ENCODE measurements at regions not wholly inside any gene's neighbourhood (a gene's known extent, or its start where the extent isn't known, plus 50 kb on each side); places are given as distances from the start of the nearest gene placed in this dataset.

- DNase-seq (ENCODE audit: low read depth): peak; percentile 87
These were observed 1763.3 kb upstream of the MIR17HG start for GRCh38 chr13:89584058-89584620.

DNA sequence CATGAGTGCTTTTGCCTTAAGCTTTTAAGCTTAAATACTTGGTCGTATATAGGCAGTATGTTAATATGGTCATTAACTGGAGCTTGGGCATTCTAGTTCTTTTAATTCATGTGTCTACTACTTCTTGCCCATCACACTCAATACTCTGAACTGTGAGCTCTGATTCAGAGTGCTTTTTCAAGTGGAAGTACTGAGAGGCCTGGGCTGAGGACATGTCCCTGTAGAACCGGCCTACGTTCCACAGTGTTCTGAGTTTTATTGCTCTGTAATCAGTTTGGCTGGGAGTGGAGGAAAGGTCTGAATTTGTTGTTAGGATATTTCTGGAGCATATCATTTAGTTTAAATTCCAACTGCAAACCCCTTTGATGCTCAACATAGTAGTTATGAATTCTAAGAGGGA is 1744.8 kb upstream of the MIR17HG start:
- DNase-seq (ENCODE audit: low read depth): no peak

GRCh38 chr13:89603187-89603586 is 1744.3 kb upstream of the MIR17HG start:
- DNase-seq (ENCODE audit: low read depth): no peak

DNA sequence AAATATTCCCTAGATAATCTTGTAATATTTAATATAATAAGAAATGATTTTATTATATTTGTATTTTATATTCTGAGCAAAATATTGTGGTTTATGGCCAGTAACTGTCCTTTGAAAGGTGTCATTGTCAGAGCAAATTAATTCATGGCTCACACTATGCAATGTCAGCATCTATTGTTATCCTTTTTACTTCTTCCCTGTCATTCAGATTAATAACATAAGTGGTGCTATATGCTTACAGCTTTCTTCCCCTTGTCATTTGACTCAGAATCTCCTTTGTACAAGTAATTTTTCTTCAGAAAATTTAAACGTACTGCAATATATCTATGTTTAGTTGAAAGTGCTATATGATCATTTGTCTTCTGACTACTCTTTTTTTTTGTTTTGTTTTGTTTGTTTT is 1738.2 kb upstream of the MIR17HG start:
- DNase-seq (ENCODE audit: low read depth): no peak

DNA sequence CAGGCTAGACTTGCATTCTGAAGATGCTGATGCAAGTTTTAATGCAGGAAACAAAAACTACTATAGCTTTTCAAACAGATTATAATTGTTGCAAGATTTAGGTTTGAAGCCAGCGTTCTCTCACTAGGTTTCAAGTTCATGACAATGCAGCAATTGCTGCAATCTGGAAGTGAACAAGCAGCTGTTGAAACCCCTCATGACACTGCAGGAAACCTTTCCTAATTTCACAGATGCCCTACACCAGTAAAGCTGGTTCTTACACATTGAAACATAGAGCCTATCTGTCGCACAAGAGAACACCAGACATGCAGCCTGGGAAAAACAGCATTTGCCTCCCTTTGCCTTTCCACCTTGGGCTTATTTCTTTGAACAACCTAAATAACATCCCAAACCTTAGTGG is 1737.2 kb upstream of the MIR17HG start:
- DNase-seq (ENCODE audit: low read depth): no peak

GRCh38 chr13:89610881-89611280 is 1736.6 kb upstream of the MIR17HG start:
- peak; percentile 4 for DNase-seq (ENCODE audit: low read depth)

GRCh38 chr13:89627996-89628395 is 1719.5 kb upstream of the MIR17HG start:
- peak; percentile 81 for DNase-seq (ENCODE audit: low read depth)

DNA sequence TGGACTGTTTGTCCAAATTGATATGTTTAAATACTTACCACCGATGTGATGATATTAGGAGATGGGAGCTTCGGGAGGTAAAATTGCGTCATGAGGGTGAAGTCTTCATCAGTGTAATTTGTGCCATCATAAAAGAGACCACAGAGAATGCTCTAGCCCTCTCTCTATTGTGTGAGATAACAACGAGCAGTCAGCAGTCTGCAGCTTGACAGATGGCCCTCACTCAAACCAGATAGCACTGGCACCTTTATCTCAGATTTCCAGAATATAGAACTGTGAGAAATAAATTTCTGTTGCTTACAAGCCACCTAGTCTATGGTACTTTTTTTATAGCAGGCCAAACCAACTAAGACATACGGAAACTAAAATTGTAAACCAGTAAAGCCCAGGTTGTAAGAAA is 1718.9 kb upstream of the MIR17HG start:
- DNase-seq (ENCODE audit: low read depth): no peak

DNA sequence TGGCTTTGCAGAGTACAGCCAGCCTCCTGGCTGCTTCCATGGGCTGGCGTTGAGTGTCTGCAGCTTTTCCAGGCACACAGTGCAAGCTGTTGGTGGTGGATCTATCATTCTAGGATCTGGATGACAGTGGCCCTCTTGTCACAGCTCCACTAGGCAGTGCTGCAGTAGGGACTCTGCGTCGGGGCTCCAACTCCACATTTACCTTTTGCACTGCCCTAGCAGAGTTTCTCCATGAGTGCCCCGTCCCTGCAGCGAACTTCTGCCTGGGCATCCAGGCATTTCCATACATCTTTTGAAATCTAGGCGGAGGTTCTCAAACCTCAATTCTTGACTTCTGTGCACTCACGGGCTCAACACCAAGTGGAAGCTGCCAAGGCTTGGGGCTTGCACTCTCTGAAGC is 1697.3 kb upstream of the MIR17HG start:
- no peak for DNase-seq (ENCODE audit: low read depth)

- peak; percentile 4 for DNase-seq (ENCODE audit: low read depth)
These were observed 1686.7 kb upstream of the MIR17HG start for GRCh38 chr13:89660752-89661151.

DNA sequence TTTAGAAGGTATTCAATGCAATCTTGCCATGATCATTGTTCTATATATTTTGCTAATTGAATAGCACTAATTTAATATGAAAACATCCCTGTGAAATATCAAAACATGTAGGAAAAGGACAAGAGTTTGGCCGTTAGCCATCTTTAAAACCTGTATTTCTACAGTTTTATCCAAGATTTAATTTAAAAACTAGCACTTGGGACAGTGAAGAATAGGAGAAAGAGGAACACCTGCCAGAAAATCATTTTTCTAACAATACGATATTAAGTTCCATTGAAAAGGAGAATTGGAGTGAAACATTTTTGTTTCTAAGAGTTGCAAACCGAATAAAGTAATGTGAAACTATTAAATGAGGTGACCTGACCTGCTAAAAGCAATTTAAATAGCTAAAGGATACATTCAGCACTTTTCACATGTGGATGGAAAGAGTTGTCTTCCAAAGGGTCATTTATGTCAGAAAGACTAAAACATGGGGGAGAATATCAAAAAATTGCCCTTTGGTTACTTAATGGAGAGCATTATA is 1673.6 kb upstream of the MIR17HG start:
- no peak for DNase-seq (ENCODE audit: low read depth)

DNA sequence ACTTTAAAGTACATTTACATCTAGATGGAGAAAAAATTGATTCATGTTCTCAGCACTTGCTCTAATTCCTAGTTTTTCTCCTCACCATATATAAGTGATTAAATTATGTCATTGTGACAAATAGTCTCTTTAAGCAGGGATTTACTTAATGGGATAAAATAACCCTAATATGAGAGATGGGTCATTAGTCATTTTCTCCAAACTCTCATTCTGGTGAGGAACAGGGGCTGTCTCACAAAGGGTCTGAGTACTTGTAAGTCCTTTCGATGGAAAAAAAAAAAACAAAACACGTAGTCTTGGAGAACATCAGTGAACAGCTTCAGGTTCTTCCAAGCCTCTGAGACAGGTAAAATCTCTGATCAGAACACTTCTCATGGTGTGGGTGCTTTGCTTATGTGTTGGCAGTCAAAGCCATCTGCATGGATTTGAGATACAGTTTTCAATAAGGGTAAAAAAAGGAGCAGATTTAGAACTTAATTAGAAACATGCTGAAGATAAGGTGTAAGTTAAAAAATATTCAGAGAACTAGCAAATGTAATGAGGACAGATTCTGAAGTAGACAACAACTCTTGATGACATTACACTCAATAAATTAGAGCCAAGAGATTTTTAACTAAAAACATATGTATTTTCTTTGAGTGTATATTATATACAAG is 1668.9 kb upstream of the MIR17HG start:
- no peak for DNase-seq (ENCODE audit: low read depth)

GRCh38 chr13:89684896-89685295 is 1662.6 kb upstream of the MIR17HG start:
- no peak for DNase-seq (ENCODE audit: low read depth)

DNA sequence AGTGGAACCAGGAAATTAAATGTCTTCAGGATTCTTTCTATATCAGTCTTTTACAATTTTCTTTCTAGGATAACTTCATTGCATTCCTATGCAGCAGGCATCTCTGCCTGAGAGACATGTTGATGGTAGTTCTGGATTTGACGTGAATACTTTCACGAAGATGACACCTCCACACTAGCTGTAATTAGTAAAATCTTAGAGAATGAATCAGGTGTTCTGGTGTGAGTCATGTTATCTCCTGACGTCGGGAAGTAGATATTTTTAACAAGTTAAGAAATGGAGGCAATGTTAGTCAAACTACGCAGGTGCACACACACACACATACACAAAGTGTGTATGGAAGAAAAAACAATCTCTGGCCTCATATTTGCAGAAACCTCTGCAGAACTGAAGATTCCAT is 1661.3 kb upstream of the MIR17HG start:
- no peak for DNase-seq (ENCODE audit: low read depth)

- no peak for DNase-seq (ENCODE audit: low read depth)
These were observed 1660.4 kb upstream of the MIR17HG start for GRCh38 chr13:89687066-89687465.

GRCh38 chr13:89688918-89689317 is 1658.6 kb upstream of the MIR17HG start:
- DNase-seq (ENCODE audit: low read depth): peak; percentile 11

DNA sequence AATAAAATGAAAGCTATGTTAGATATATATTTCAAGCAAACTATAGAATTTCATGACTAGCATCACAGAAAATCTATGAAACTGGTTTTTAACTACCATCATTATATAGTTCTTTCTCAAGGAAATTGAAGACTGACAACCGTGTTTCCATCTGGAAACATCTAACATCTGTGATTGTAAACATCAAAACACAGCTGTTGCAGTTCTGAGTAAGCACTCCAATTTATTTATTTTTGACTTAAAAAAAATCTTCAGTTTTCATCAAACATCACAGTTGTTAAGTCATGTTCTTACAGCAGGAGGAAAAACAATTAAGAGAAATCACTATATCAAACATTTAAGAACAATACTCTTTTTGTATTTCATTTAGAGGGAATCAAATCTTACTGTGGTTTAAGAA is 1653.0 kb upstream of the MIR17HG start:
- no peak for DNase-seq (ENCODE audit: low read depth)

GRCh38 chr13:89695343-89696257 is 1651.9 kb upstream of the MIR17HG start:
- DNase-seq (ENCODE audit: low read depth): peak; percentile 55

- peak; percentile 36 for DNase-seq (ENCODE audit: low read depth)
These were observed 1645.6 kb upstream of the MIR17HG start for GRCh38 chr13:89701913-89702312.

DNA sequence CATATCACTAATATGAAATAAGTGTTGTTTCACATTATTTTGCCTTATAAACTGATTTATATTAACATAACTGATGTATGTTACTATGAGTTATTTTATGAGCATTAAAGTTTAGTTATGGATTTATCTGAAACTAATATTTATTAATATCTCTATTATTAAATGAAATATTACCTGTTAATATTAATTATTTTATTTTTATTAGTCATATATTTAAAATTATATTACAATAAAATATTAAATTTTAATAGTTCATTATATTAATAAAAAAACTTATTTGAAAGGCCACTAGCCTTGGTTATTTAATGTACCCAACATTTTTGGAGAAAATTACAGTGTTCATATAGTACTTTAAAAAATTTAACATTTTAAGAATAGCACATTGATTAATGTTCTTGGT is 1643.4 kb upstream of the MIR17HG start:
- no peak for DNase-seq (ENCODE audit: low read depth)

DNA sequence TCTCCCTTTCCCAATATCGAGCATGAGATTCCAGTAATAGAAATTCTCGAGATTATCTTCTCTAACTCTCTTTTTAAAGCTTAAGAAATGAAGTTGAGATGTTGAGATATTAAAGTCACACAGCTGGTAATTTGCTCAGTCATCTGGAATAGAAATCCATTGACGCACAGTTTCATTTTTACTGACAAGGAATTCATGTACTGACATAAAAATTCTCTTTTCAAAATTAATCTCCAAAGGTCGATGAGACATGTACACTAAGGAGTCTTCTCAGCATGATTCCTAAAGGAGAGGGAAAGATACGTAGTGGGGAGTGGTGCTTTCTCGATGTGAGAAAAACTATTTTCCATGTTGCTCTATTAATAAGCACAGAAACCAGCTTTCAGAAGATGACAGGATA is 1639.5 kb upstream of the MIR17HG start:
- DNase-seq (ENCODE audit: low read depth): no peak

GRCh38 chr13:89721216-89721615 is 1626.3 kb upstream of the MIR17HG start:
- DNase-seq (ENCODE audit: low read depth): peak; percentile 4

All from amniotic epithelial cell (primary cell).